PC-9 (cell line): ENCODE measurements at regions not wholly inside any gene's neighbourhood (a gene's known extent, or its start where the extent isn't known, plus 50 kb on each side); places are given as distances from the start of the nearest gene placed in this dataset.

Experiments
- BruUV-seq: library from RNA; stranded (reverse); fragments of 400-500 nt; replicated peaks from 2 replicates; lab custom pipeline; 2021; lab: Mats Ljungman, UMichigan
- CTCF ChIA-PET: fragments of 300-600 bp; sonication (Branson Sonifier 250); formaldehyde crosslinking; loops from one replicate; lab custom pipeline; 2022; ENCODE audit warnings: antibody characterized with exemption; lab: Charles Lee
- POLR2A ChIA-PET: fragments of 300-600 bp; sonication (Branson Sonifier 250); formaldehyde crosslinking; loops from one replicate; lab custom pipeline; 2022; ENCODE audit warnings: antibody characterized with exemption; ENCODE audit not compliant: unreplicated experiment; lab: Charles Lee
- DNase-seq, 2 experiments: peaks; one replicate each; pipeline versions ENCODE4 v3.0.0 to v3.0.0-alpha.2; 2015 to 2022; ENCODE audit warnings: mixed read lengths in 1 of 2
- H2AFZ ChIP-seq: fragments of 200-600 bp; sonication (generic); 2 replicates; pipeline ENCODE4 v1.8.1; 2017; ENCODE audit warnings: antibody characterized with exemption
- H3F3A ChIP-seq: fragments of 200-600 bp; sonication (generic); 2 replicates; pipeline ENCODE4 v1.8.1; 2017; ENCODE audit warnings: antibody characterized with exemption, mild to moderate bottlenecking, low read depth; ENCODE audit not compliant: insufficient read depth
- H3K27ac ChIP-seq: fragments of 200-600 bp; sonication (generic); 2 replicates; pipeline ENCODE4 v1.6.1; 2016; ENCODE audit warnings: mixed run types
- H3K27me3 ChIP-seq: fragments of 200-600 bp; sonication (generic); 2 replicates; pipeline ENCODE4 v1.6.1; 2016; ENCODE audit warnings: low read depth, mixed run types; ENCODE audit not compliant: insufficient read depth
- H3K36me3 ChIP-seq: fragments of 200-600 bp; sonication (generic); 2 replicates; pipeline ENCODE4 v1.6.1; 2016; ENCODE audit warnings: low read depth, mixed run types
- H3K4me1 ChIP-seq: fragments of 200-600 bp; sonication (generic); replicated peaks from 2 replicates; pipeline ENCODE4 v1.6.1; 2016; ENCODE audit warnings: mixed run types; ENCODE audit not compliant: insufficient read depth
- H3K4me2 ChIP-seq: fragments of 200-600 bp; sonication (generic); 2 replicates; pipeline ENCODE4 v1.6.1; 2017; ENCODE audit warnings: mixed run types
- H3K4me3 ChIP-seq: fragments of 200-600 bp; sonication (generic); 2 replicates; pipeline ENCODE4 v1.6.1; 2016; ENCODE audit warnings: mixed run types
- H3K79me2 ChIP-seq: fragments of 200-600 bp; sonication (generic); 2 replicates; pipeline ENCODE4 v1.6.1; 2017; ENCODE audit warnings: low read depth, mixed run types
- H3K9me2 ChIP-seq: fragments of 200-600 bp; sonication (generic); 2 replicates; pipeline ENCODE4 v1.8.1; 2017; ENCODE audit warnings: mild to moderate bottlenecking; ENCODE audit not compliant: insufficient read depth
- H3K9me3 ChIP-seq: fragments of 200-600 bp; sonication (generic); 2 replicates; pipeline ENCODE4 v1.8.1; 2016; ENCODE audit warnings: low read depth; ENCODE audit not compliant: insufficient read depth
- H4K20me1 ChIP-seq: fragments of 200-600 bp; sonication (generic); 2 replicates; pipeline ENCODE4 v1.8.1; 2017; ENCODE audit not compliant: insufficient read depth
- CTCF ChIP-seq: fragments of 200-600 bp; sonication (generic); conservative IDR thresholded peaks from 2 replicates; pipeline ENCODE4 v1.6.1; 2017; ENCODE audit warnings: mixed run types, antibody characterized with exemption, mild to moderate bottlenecking, moderate library complexity
- EZH2 ChIP-seq: fragments of 200-600 bp; sonication (generic); IDR thresholded peaks from 2 replicates; pipeline ENCODE4 v1.8.0; 2017; ENCODE audit warnings: antibody characterized with exemption, low read depth
- intact Hi-C: fragments of 100-400 bp; cut with micrococcal nuclease; formaldehyde crosslinking; loops from one replicate; pipeline ENCODE4 v1.10.0; 2022; ENCODE audit not compliant: unreplicated experiment

- no peaks in the 10 kb centered on the region for H3F3A ChIP-seq
- H3K27ac ChIP-seq = no peak overlapping the region
- H3K9me3 ChIP-seq = no peaks in the 10 kb centered on the region
- no peaks in the 10 kb centered on the region for H3K36me3 ChIP-seq
- DNase-seq = no peak
- intact Hi-C loops = loop anchor here (2.0 kb wide), 1 partner anchor 37 kb away; no protein-coding TSS in a partner anchor
- TF ChIP-seq EZH2 = no peak
- no peak overlapping the region for H3K4me2 ChIP-seq
- peaks cover 6% of the 10 kb centered on the region for H3K4me1 ChIP-seq
- H4K20me1 ChIP-seq = no peaks in the 10 kb centered on the region
- no peak overlapping the region for H3K4me3 ChIP-seq
- CTCF ChIA-PET = no interaction called here
- H3K9me2 ChIP-seq = no peaks in the 10 kb centered on the region; the same call in 1 of the 2 replicates
- no peak overlapping the region for H2AFZ ChIP-seq
- POLR2A ChIA-PET = no interaction called here
- H3K79me2 ChIP-seq = no peaks in the 10 kb centered on the region
- H3K27me3 ChIP-seq = no peaks in the 10 kb centered on the region
- BruUV-seq = no TSS peak
Measured at GRCh38 chr9:92189782-92190535, 74.7 kb upstream of the SPTLC1 start.

- DNase-seq = no peak
- Histone ChIP-seq H3F3A (no peaks in the 10 kb centered on the region), H3K4me1 (peaks cover 6% of the 10 kb centered on the region), H4K20me1 (no peaks in the 10 kb centered on the region), H3K9me3 (no peaks in the 10 kb centered on the region), H2AFZ (no peak overlapping the region), H3K79me2 (no peaks in the 10 kb centered on the region), H3K4me2 (no peak overlapping the region), H3K36me3 (no peaks in the 10 kb centered on the region), H3K4me3 (no peak overlapping the region), H3K27me3 (no peaks in the 10 kb centered on the region), H3K9me2 (no peaks in the 10 kb centered on the region), H3K27ac (no peak overlapping the region)
- POLR2A ChIA-PET = no interaction called here
- CTCF ChIA-PET = no interaction called here
- BruUV-seq = no TSS peak
- TF ChIP-seq CTCF = no peak
- no peak for TF ChIP-seq EZH2
- intact Hi-C loops = no loop called here
Measured at GRCh38 chr9:92188969-92189781, 74.0 kb upstream of the SPTLC1 start.

DNA sequence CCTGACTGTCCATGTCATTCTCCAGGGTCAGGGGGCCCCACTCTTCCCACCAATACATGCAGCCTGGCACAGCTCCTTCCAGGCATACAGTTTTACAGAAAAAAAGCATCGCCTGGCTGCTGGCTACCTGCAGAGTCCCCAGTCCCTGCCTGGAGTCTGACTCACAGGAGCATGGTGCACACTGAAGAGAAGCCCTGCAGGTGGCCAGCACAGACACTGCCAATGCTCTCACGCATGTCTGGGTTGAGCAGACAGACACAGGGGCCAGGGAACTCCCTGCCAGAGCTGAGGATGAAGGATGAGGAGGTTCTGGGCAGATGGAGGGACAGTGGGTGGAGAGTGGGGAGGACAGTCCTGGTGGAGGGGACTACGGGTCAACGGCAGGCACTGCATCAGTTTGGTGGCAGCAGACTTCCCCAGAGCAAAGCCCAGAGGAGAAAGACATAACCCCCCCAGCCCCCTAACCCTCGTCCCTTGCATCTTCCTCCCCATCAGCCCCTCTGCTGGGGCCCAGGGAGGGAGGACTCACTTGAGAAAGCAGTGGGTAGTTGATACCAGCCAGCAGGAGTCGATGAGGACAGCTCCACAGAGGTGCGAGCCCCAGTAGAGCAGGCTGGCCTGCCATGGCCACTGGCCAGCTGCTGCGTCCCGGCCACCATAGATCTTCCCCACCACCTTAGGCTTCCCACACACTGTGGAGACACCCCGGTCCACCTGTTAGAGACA is 72.9 kb upstream of the SPTLC1 start:
- POLR2A ChIA-PET = interaction anchor here (0.6 kb wide), 1 partner anchor 515 kb away, joined by 5 read pairs; no protein-coding TSS in a partner anchor
- BruUV-seq = no TSS peak
- no peaks in the 10 kb centered on the region for H3K9me3 ChIP-seq

More for the DNA sequence above, 72.9 kb upstream of the SPTLC1 start:
- Histone ChIP-seq H3K79me2 (no peaks in the 10 kb centered on the region), H3F3A (no peaks in the 10 kb centered on the region), H3K4me3 (no peak overlapping the region), H3K9me2 (no peaks in the 10 kb centered on the region), H4K20me1 (no peaks in the 10 kb centered on the region), H3K4me2 (no peak overlapping the region), H2AFZ (no peak overlapping the region), H3K36me3 (no peaks in the 10 kb centered on the region), H3K27ac (no peak overlapping the region), H3K4me1 (peaks cover 6% of the 10 kb centered on the region), H3K27me3 (no peaks in the 10 kb centered on the region)
- TF ChIP-seq CTCF (no peak), EZH2 (no peak)
- CTCF ChIA-PET = no interaction called here
- intact Hi-C loops = no loop called here
- DNase-seq = no peak
